Eye (tissue), 1 donor: ENCODE measurements at regions not wholly inside any gene's neighbourhood (a gene's known extent, or its start where the extent isn't known, plus 50 kb on each side); places are given as distances from the start of the nearest gene placed in this dataset.
A peak's percentile ranks its signal among the peaks of the same experiment; 100 is the strongest.
"Not testable (repeated sequence)": the region's sequence is repeated elsewhere in the genome, so short reads cannot be mapped to it uniquely, and the experiment has no call there.

Experiments
- DNase-seq: peaks from one replicate; pipeline ENCODE4 v3.0.0-alpha.2; 2015

- no peak for DNase-seq
These were observed 356.6 kb upstream of the SULF2 start for GRCh38 chr20:48141660-48142515.

DNA sequence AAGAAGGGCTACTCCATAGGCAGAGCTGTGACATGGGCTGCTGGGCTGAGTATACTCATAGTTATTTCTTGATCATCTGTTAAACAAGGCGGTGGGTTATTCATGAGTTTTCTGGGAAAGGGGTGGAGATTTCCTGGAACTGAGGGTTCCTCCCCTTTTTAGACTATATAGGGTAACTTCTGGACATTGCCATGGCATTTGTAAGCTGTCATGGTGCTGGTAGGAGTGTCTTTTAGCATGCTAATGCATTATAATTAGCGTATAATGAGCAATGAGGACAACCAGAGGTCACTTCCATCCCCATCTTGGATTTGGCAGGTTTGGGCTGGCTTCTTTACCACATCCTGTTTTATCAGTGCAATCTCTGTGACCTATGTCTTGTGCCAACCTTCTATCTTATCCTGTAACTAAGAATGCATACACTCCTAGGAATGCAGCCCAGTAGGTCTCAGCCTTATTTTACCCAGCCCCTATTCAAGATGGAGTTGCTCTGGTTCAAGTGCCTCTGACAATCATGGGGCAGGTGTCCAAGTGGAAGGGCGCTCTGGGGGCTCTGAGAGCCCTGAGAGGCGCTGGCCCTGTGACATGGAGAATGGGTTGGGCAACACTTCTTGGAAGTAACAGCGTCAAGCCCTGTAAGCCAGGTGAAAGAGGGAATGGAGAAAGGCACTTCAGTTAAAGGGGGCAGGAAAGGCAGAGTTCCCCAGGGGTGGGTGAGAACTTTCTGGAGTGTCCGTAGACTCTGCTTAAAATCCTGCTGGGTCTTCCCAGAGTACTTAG is 354.2 kb upstream of the SULF2 start:
- DNase-seq = no peak

- DNase-seq = no peak
These were observed 347.6 kb upstream of the SULF2 start for GRCh38 chr20:48132834-48133233.

GRCh38 chr20:48131581-48131980 is 346.3 kb upstream of the SULF2 start:
- peak; percentile 61 for DNase-seq

GRCh38 chr20:48129345-48129942 is 344.2 kb upstream of the SULF2 start:
- no peak for DNase-seq

DNA sequence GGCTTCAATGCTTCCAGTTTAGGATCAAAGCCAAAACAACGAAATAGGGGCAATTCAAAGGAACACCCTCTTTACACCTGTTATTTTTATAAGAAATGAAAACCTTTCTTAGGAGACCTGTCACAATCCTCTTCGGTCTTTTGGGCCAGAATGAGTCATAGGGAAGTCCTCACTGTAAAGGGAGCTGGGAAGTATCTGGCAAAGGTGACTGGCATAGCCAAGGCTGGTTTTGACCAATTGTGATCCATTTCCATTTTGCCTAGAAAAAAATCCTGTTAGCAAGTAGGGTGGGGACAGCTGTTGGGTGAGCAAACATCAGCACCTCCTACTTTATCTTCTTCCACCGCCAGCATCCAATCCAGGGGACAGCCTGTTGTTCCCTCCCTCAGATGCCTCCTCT is 343.2 kb upstream of the SULF2 start:
- no peak for DNase-seq

- DNase-seq = not testable (repeated sequence)
These were observed 342.7 kb upstream of the SULF2 start for GRCh38 chr20:48127964-48128363.

DNA sequence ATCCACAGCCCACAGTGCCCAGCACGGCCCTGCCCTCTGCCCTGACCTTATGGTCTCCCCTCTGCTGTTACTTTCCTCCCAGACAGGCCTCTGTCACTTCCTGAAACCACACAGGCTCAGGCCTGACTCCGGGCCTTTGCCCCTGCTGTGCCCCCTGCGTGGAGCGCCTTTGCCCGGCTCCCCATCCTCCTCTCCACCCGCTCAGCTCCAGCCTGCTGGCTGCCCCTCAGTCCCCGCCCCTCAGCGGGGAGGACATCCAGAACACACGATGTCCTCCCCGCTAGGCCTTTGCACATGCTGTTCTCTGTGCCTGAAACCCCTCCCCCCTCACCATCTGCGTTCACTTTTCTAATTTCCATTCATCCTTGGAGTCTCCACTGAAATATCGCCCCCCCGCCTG is 341.9 kb upstream of the SULF2 start:
- DNase-seq = not testable (repeated sequence)

- no peak for DNase-seq
These were observed 341.0 kb upstream of the SULF2 start for GRCh38 chr20:48126227-48126740.

DNA sequence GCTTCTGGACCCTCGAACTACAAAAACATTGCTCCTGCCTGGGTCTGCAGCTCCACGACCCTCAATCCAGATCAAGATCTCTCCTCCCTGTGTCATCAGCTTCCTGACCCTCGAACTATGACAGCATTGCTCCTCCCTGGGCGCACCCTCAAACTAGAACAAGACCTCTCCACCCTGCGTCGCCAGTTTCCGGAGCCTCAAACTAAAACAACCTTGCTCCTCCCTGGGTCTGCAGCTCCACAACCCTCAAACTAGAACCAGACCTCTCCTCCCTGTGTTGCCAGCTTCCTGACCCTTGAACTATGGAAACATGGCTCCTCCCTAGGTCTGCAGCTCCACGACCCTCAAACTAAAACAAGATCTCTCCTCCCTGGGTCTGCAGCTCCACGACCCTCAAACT is 339.7 kb upstream of the SULF2 start:
- DNase-seq = no peak

DNA sequence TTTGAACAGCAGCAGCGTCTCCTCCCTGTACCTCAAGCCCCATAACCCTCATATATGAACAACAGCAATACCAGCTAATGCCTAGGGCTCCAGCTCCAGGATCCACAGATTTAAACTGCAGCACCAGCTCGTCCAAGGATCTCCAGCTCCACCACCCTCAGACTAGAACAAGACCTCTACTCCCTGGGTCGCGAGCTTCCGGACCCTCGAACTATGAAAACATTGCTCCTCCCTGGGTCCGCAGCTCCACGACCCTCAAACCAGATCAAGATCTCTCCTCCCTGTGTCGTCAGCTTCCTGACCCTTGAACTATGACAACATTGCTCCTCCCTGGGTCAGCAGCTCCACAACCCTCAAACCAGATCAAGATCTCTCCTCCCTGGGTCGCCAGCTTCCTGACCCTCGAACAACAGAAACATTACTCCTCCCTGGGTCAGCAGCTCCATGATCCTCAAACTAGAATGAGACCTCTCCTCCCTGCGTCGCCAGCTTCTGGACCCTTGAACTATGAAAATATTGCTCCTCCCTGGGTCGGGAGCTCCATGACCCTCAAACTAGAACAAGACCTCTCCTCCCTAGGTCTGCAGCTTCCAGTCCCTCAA is 339.0 kb upstream of the SULF2 start:
- no peak for DNase-seq

DNA sequence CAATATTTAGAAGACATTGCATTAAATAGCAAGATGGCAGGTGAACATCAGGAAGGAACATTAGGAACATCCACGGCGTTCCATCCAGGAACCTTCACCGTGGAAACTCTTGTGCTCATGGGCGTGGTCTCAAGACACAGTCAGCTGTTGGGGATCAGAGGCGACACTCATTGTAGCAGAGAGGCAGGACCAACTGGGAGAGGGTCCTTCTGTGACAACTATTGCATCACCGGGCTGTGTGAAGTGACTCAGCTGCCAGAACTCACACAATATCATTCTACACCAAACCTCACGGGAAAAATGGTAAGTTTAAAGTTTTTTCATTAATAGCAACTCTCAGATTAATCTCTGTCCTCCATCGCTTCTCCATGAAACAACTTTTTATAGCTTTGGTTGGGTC is 334.8 kb upstream of the SULF2 start:
- DNase-seq = no peak

- not testable (repeated sequence) for DNase-seq
These were observed 334.1 kb upstream of the SULF2 start for GRCh38 chr20:48119389-48119788.

GRCh38 chr20:48115502-48115901 is 330.2 kb upstream of the SULF2 start:
- no peak for DNase-seq

DNA sequence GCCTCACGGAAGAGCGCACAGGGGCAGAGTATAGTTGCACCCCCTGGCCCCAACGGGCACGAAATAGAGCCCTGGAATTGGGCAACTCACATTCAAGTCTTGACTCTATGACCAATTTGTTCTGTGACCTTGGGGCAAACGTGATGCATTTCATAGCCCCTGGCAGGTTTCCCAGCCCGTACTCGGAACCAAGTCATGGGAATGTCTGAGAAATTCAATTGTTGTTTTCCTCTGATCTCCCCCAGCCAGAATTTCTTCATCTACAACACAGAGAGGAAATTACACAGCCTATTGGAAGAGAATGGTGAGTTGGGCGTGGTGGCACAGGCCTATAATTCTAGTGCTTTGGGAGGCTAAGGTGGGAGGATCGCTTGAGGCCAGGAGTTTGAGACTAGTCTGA is 322.3 kb upstream of the SULF2 start:
- DNase-seq = no peak

DNA sequence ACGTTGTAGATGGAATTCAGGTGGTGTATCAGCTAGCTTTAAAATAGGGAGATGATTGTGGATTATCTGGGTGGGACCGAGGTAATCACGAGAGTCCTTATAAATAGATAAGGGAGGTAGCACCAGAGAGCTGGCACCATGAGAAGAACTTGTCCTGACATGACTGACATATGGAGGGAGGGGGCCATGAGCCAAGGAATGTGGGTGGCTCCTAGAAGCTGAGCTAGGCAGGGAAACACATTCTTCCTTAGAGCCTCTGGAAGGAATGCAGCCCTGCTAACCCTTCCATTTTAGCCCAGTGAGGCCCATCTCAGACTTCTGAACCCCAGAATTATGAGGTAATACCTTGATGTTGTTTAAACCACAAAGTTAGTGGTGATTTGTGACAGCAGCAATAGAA is 321.1 kb upstream of the SULF2 start:
- DNase-seq = no peak

DNA sequence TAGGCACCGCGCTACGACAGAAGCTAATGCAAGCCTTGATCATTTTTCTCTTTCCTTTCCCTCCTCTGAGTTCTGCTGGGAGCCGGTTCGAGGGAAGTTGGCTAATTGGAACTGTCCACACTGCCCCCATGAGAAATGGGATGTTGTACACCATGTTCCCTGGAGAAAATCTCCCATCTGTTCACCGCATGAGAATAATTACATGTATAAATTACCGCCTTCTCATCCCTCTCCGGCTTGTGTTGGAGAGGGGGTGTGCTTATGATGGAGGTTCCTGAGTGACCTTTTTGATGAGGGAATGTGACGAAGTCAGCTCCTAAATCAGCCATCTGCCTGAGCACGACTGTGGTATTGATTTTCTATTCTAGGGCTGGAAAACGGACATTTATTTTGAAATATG is 320.2 kb upstream of the SULF2 start:
- DNase-seq = peak; percentile 64

GRCh38 chr20:48102931-48103660 is 317.8 kb upstream of the SULF2 start:
- DNase-seq = peak; percentile 51

DNA sequence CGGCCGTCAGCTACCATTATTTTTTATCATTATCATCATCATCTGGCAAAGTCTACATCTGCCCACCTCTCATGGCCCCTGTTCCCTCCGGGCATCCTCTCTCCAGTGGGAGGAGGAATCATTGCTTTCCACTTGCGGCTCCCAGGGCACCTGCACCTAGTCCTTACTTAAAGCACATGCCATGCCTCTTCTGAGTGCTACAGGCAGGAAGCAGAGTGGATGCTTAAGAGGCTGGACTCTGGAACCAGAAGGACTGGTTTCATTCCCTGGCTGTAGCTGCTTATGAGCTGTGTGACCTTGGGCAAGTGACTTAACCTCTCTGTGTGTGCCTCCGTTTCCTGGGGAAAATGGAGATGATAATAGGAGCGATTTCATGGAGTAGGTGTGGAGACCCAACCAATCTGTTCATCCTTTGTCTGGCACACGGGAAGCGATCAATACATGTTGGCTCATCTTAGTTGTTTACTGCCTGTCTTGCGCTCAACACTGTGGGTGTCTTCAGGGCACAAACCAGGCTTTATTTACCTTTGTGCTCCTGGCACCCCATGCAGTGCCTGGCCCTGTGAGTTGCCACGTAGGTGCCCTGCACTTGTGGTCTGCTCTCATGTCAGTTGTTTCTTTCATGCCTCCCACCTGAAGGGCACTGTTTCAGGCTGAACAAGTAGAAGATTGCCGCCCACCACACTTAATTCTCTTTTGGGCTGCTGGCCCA is 317.0 kb upstream of the SULF2 start:
- DNase-seq = no peak

DNA sequence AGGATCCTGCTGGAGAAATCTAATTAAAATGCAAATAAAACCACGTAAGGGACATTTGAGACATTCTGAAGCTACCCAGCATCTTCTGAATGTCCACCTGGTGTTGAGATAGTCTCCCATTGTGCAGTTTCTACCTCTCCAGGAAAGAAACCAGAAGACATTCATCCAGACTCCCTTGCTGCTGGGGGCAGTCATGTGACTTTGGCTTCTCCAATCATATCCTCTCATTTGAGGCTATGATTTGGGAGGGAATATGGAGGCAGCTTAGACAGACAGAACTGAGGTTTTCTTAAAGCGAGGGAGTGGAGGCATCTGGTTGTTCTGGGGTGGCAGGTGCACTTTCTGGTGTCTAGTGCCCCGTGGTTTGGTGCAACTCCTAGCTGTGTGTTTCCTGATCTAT is 315.2 kb upstream of the SULF2 start:
- no peak for DNase-seq

GRCh38 chr20:48098866-48099265 is 313.6 kb upstream of the SULF2 start:
- no peak for DNase-seq

- no peak for DNase-seq
These were observed 312.8 kb upstream of the SULF2 start for GRCh38 chr20:48098099-48098498.
